Endothelial cell of umbilical vein (primary cell): ENCODE measurements at regions not wholly inside any gene's neighbourhood (a gene's known extent, or its start where the extent isn't known, plus 50 kb on each side); places are given as distances from the start of the nearest gene placed in this dataset.

ENCODE experiments used
- JUN ChIP-seq: IDR thresholded peaks from 2 replicates; pipeline ENCODE4 v1.6.1; 2011; ENCODE audit warnings: borderline replicate concordance, low read depth; ENCODE audit not compliant: insufficient read length, insufficient read depth
- POLR2A ChIP-seq: IDR thresholded peaks from 2 replicates; pipeline ENCODE4 v1.6.1; 2012; ENCODE audit warnings: low read depth, mild to moderate bottlenecking, control low read depth, low read length
- TF ChIP-seq, protein P1 (sequence below), 2 donors: IDR thresholded peaks; 1 replicate in 1 of 2; 2 replicates in 1 of 2; pipeline ENCODE4 v1.5.1; 2011; ENCODE audit warnings: low read length in 2 of 2, mild to moderate bottlenecking in 2 of 2, moderate library complexity in 2 of 2, control low read depth in 1 of 2, inconsistent platforms in 1 of 2, low read depth in 1 of 2; ENCODE audit not compliant: insufficient read depth in 1 of 2; ENCODE audit errors: extremely low read depth in 1 of 2

DNA sequence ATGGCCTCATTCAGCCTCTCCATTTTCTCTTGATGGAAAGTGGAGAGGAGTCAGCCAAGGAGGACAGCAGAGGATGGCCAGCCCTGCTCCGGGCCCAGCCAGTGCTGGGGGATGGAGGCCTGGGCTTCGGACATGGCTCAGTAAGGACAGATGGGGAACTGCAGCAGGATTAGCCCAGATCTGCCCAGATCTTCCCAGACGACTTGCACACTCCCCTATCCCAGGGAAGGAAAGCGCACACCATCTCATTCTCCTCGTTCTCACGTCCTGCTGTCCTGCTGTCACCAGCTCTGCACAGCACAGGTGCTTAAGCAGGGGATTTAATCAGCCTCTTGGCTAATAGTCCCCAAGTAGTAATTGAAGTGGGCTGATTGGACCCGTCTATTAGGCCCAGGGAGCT, 100.2 kb upstream of the SDK2 start:
- TF ChIP-seq, protein P1, sequence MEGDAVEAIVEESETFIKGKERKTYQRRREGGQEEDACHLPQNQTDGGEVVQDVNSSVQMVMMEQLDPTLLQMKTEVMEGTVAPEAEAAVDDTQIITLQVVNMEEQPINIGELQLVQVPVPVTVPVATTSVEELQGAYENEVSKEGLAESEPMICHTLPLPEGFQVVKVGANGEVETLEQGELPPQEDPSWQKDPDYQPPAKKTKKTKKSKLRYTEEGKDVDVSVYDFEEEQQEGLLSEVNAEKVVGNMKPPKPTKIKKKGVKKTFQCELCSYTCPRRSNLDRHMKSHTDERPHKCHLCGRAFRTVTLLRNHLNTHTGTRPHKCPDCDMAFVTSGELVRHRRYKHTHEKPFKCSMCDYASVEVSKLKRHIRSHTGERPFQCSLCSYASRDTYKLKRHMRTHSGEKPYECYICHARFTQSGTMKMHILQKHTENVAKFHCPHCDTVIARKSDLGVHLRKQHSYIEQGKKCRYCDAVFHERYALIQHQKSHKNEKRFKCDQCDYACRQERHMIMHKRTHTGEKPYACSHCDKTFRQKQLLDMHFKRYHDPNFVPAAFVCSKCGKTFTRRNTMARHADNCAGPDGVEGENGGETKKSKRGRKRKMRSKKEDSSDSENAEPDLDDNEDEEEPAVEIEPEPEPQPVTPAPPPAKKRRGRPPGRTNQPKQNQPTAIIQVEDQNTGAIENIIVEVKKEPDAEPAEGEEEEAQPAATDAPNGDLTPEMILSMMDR (IDR thresholded peaks at IDR 0.05; ENCODE audit: extremely low read depth in 1 of 2, insufficient read depth in 1 of 2, low read depth in 1 of 2, low read length in 2 of 2): no peak
- no peak for TF ChIP-seq JUN
- TF ChIP-seq POLR2A: no peak
